Kasumi-1 (cell line): ENCODE measurements at regions not wholly inside any gene's neighbourhood (a gene's known extent, or its start where the extent isn't known, plus 50 kb on each side); places are given as distances from the start of the nearest gene placed in this dataset.
"Not testable (repeated sequence)": the region's sequence is repeated elsewhere in the genome, so short reads cannot be mapped to it uniquely, and the experiment has no call there.

Source experiments
- DNase-seq, 2 experiments: peaks; one replicate each; lab custom pipeline; 2025; lab: John Stamatoyannopoulos, UW

DNA sequence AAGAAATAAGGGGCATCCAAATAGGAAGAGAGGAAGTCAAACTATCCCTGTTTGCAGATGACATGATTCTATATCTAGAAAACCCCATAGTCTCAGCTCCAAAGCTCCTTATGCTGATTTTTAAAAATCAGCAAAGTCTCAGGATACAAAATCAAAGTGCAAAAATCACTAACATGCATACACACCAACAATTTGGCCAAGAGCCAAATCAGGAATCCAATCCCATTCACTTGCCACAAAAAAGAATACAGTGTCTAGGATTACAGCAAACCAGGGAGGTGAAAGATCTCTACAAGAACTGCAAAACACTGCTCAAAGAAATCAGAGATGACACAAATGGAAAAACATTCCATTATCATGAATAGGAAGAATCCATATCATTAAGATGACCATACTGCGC lies 155.8 kb upstream of the ARHGAP42 start:
- not testable (repeated sequence) for DNase-seq

GRCh38 chr11:100536979-100537378 lies 150.1 kb upstream of the ARHGAP42 start:
- no peak for DNase-seq

- DNase-seq, result no peak
Measured at GRCh38 chr11:100543386-100543785, 143.7 kb upstream of the ARHGAP42 start.

GRCh38 chr11:100545556-100545955 lies 141.5 kb upstream of the ARHGAP42 start:
- DNase-seq, result no peak

DNA sequence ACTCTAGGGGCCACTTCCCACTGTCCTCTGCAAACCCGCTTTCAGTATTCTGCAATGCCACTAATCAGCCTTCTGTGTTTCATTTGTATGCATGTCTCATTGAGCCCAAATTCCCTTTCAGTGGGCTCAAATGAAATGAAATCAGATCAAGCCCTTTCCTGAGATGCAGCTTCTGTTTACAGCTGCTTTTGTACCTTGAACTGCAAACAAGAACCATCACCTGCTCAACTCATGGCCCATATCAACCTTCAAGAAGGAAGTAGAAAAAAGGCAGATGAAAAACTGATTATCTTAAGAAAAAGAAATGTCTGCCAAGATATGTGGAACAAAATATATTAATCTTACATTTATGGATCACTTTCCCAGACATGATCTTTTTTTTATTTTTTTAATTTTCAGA lies 141.1 kb upstream of the ARHGAP42 start:
- no peak for DNase-seq

- DNase-seq, result no peak
Measured at GRCh38 chr11:100546714-100547113, 140.4 kb upstream of the ARHGAP42 start.

DNA sequence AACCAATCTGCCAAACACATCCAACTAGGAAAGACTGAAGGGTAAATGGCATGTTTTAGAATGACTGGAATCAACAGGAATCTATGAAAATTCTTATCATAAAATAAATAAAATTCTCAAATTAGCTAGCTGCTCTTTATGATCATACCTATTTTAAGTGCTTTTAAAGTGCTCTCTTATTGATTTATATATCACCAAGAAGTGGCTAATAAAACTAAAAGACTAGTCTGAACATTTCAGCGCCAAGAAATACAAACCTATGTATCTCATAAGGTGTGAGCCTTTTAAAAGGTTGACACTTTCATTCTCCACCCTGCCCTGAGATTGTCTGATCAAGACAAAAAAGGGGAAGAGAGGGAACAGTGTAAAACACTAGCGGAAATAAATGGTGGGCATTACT lies 136.8 kb upstream of the ARHGAP42 start:
- DNase-seq, result no peak

- DNase-seq, result no peak
Measured at GRCh38 chr11:100550912-100551632, 136.0 kb upstream of the ARHGAP42 start.

GRCh38 chr11:100555931-100556330 lies 131.2 kb upstream of the ARHGAP42 start:
- no peak for DNase-seq

GRCh38 chr11:100556781-100557180 lies 130.3 kb upstream of the ARHGAP42 start:
- no peak for DNase-seq

DNA sequence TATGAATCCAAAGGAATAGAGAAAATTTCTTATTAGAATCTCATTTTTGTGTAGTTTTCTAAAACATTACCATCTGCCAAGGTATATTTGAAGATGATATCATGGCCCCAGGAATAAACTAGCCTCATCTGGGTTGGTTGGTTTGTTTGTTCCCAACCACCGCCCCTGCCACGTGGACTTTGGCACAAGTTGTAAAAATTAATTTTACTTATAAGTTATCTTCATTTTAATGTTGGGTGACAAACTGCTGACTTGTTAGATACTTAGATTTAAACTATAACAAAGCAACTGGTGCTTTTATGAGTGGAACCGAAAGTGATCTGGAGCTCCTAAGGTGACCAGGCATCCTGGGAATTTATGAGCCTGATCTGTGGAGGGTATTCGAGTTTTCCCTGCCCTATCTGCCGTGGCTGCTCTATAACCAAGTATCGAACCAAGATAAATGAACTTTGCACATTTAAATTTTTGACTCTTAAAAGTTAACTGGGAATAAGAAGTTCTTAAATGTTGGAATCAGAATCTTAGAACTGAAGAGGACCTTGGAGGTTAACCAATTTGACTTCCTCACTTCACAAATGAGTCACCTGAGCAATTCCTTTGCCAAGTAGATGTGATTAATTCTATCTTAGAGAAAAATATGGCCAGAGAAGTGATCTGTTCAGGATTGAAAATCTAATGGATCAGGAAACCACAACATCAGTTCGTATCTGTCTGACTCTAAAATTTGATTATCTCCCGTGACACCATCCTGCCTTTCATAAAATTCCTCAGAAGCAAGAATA lies 129.1 kb upstream of the ARHGAP42 start:
- DNase-seq, result no peak

- no peak for DNase-seq
Measured at GRCh38 chr11:100560606-100561005, 126.5 kb upstream of the ARHGAP42 start.

DNA sequence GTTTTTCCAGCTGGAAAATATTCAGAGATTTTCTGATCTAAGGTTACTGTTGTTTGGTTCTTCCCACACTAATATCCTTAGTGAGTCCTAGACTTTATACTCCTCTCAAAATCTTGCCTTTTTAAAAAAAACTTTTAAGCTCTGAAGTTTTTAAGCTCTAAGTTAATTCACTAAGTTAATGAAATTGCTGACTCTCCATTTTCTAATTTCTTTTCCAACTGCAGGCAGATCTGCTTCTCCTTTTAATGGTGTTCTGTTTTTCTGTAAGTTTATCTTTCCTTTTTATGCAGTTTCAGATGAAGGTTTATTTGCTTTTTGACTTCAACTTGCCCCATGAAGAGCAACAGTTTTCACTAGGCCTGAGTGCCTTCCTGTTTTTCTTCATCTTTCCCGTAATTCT lies 125.8 kb upstream of the ARHGAP42 start:
- DNase-seq, result no peak

- no peak for DNase-seq
Measured at GRCh38 chr11:100562128-100562527, 125.0 kb upstream of the ARHGAP42 start.

DNA sequence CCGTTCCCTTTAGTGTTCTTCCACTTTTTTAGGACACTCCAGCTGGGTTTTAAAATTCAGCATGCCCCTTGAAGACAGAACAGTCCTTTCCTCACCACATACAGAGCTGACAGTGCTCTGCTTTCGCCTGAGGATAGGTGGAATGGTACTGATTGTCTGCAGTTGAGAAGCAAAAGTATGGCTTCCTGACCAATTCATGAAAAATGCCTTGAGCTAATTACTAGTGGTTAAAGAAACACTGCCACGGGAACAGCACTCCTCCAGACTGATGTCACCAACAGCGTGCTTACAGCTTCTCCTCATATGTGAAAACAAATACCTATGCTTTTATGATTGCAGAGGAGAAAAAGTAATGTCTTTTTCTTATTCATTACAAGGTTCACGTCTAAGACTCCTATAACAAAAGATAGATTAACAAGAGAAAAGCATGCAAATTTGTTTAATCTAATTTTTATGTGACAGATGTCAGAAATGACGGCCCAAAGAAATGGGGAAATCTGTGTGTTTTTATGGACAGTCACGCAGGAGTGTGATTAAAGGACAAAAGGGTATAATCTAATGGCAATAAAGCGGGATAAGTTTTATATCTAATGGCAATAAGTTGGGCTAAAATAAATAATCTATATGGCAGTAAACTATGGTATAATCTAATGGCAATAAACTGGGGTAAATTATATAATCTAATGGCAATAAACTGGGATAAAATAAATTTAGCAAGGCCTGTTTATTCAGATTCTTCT lies 123.4 kb upstream of the ARHGAP42 start:
- DNase-seq, result no peak

DNA sequence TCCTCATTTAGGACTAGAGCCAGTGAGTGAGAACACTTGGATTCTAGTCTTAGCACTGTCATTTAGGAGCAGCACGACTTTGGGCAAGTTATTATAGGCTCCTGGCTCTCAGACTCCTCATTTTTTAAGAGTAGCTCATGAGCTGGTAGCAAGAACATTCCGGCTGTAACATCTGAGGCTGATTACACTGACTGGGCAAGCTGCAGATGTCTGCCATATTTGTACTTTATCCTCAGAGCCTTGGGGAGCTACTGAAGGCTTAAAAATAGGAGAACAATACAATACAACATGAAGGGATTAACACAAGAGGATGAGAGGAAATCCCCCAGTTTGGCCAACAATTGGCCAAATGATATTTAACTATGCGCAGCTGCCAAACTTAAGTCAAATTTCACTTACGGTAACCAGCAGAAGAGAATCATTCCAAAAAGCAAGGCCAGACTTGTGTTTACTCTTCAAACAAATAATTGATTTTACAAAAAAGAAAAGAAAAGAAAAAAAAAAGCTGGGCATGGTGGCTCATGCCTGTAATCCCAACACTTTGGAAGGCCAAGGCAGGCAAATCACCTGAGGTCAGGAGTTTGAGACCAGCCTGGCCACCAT lies 113.1 kb upstream of the ARHGAP42 start:
- DNase-seq, result no peak

DNA sequence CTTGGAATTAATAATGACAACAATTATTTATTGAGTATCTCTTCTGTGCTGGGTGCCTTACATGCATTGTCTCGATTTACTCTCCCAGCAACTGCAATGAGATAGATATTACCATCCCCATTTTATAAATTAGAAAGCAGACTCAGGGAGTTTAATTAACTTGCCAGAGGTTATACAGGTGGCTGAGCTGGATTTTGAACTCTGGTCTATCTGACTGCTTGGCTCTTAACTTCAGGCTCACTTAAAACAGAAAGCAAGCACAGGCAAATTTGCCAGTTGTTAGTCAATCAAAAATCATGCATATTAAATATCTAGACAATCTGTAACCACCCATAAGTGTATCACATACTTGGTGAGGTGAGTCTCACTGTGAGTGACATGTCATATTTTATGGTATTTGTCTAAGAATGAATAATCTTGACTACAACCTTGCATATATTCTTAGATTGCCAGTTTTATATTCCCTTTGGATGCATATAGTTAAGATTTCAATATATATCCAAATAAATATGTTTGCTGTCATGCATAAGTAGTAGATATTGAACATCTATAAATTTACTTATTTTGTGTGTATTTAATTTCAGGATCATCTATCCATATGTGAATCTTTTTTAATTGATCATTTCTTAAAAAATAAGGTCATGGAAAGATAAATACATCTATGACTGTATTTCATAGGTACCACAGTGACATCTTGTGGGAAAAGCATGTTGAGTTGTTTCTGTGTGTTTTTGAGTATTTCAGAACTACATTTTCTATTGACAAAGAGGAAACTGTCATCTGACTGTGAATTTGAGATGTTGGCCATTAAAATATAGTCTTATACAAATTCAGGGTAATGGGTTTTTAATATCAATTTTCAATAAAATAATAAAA lies 112.0 kb upstream of the ARHGAP42 start:
- DNase-seq, result peak; percentile 32 to 35

- DNase-seq, result peak; percentile 74 to 82
Measured at GRCh38 chr11:100575860-100576717, 111.0 kb upstream of the ARHGAP42 start.

DNA sequence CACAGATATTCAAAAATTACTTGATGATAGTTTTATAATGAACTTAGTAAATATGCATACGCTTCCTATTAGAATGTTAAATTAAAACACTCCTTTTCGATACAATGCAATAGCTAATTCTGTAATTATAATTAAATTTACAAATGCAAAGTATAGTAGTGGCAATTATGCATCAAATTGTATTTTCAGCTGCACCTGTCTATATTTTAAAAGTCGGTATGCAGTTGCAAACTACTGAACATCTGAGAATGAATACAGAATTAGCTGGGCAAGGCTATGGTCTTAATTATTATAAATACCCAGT lies 110.4 kb upstream of the ARHGAP42 start:
- DNase-seq, result no peak

DNA sequence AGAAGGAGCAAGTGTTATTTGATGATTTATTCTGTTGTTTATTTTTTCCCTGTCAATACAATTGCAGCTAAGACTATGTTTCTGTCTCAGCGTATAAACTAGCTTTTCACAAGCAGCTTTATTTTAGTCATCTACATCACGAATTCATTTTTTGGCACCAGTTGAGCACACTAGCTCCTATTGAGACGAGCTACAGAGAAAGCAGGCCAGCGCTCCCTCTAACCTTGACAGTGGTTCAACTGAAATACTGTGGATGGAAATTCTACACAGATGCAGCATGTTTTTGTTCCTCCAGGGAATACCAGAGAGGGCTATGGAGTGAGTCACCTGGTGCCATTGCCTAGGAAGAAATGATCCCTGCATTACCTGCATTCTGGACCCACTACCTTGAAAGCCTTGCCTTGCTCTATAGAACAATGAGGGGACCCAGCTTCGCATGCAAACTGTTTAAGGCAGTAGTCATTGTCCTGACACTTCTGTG lies 108.2 kb upstream of the ARHGAP42 start:
- no peak for DNase-seq
